Heart right ventricle (tissue), 16 donors: ENCODE measurements at regions not wholly inside any gene's neighbourhood (a gene's known extent, or its start where the extent isn't known, plus 50 kb on each side); places are given as distances from the start of the nearest gene placed in this dataset.

Experiments
- ATAC-seq, 8 donors: fragments of 200-7000 bp; cut with Tn5 transposase; one replicate each; pipeline ENCODE4 v1.9.1; 2020; ENCODE audit warnings: mild to moderate bottlenecking in 8 of 8, moderate library complexity in 8 of 8, moderate number of reproducible peaks in 1 of 8
- DNase-seq, 2 donors: peaks; one replicate each; pipeline ENCODE4 v3.0.0-alpha.2; 2020
- H3K27ac ChIP-seq, 10 donors: fragments of 200-600 bp; sonication (generic) in 2 of 10; one replicate each; pipeline versions ENCODE4 v1.5.0 to v1.8.0; 2020 to 2022; ENCODE audit warnings: mild to moderate bottlenecking in 3 of 10
- H3K27me3 ChIP-seq, 7 donors: fragments of 200-600 bp; one replicate each; pipeline ENCODE4 v1.8.0; 2021 to 2022; ENCODE audit warnings: mild to moderate bottlenecking in 2 of 7
- H3K36me3 ChIP-seq, 9 donors: fragments of 200-600 bp; sonication (generic) in 1 of 9; one replicate each; pipeline versions ENCODE4 v1.5.0 to v1.8.0; 2020 to 2022; ENCODE audit warnings: mild to moderate bottlenecking in 2 of 9
- H3K4me1 ChIP-seq, 9 donors: fragments of 200-600 bp; sonication (generic) in 1 of 9; one replicate each; pipeline versions ENCODE4 v1.5.0 to v1.8.0; 2020 to 2022; ENCODE audit warnings: mild to moderate bottlenecking in 4 of 9
- H3K4me3 ChIP-seq, 10 donors: fragments of 200-600 bp; sonication (generic) in 2 of 10; one replicate each; pipeline versions ENCODE4 v1.5.0 to v1.8.0; 2020 to 2022; ENCODE audit warnings: mild to moderate bottlenecking in 7 of 10, moderate library complexity in 2 of 10
- H3K9me3 ChIP-seq, 11 donors: fragments of 200-600 bp in 10 of 11; sonication (generic) in 2 of 11; one replicate each; pipeline versions ENCODE4 v1.5.0 to v1.8.0; 2013 to 2022; ENCODE audit warnings: mild to moderate bottlenecking in 2 of 11, control low read depth in 1 of 11, moderate library complexity in 1 of 11
- CTCF ChIP-seq, 9 donors: fragments of 200-600 bp; sonication (generic) in 2 of 9; IDR thresholded peaks; one replicate each; pipeline versions ENCODE4 v1.5.0 to v1.8.0; 2021 to 2022; ENCODE audit warnings: antibody characterized with exemption in 9 of 9, mild to moderate bottlenecking in 5 of 9, moderate library complexity in 1 of 9
- WGBS, 2 donors: extraction: QIAGEN DNeasy Blood & Tissue Kit; methylation state at CpG; one replicate each; pipeline ENCODE4 v1.1.7; 2013; ENCODE audit warnings: inconsistent platforms in 1 of 2; 5-methylcytosine and 5-hydroxymethylcytosine counted together
- intact Hi-C, 10 donors: fragments of 100-400 bp; cut with DNase I; formaldehyde crosslinking; loops; one replicate each; pipeline versions ENCODE4 v1.11.1 to v1.14.2; 2022
- donor health status: Arrhythmogenic right ventricular cardiomyopathy.
- donor health status: ischemic (EF 13 %, LVEDD 7.1; RV severe dilation, severe dysfunction).
- donor health status: healthy with polysubstance abuse.
- donor health status: DM: no; HTN: yes; CAD: no.
- donor health status: DM: no; HTN: no; CAD: no.
- donor health status: ischemic (EF 25% LVEDD 6.9; RV normal size, moderate dysfunction).
- donor health status: ischemic (EF 25% LVEDD 5.7; RV mildly dilated, moderate dysfunction).
- donor health status: healthy.
- donor health status: DM: yes; HTN: yes; CAD: no.
- donor health status: Ischemic cardiomyopathy.
- donor health status: ischemic (EF 35%, LVEDD 5.7; RV mildly dilated, moderate dysfunction).
- donor health status: nonischemic (EF 11% LVEDD 7.7; RV severe dilation, severe dysfunction).
- donor health status: DM: yes; HTN: yes; CAD: no.
- donor health status: PGD.
- donor health status: ischemic (EF 29% LVEDD 5.4; RV normal size, mild dysfunction).
- donor health status: nonischemic (EF 23%, LVEDD 6.1; RV moderate dilation, normal function).

- Histone ChIP-seq H3K4me1 (peaks cover 0 to 16% (median 6%) of the 10 kb centered on the region in 9 donors), H3K9me3 (no peaks in the 10 kb centered on the region), H3K27me3 (no peaks in the 10 kb centered on the region), H3K36me3 (no peaks in the 10 kb centered on the region), H3K4me3 (no peak overlapping the region), H3K27ac (no peak overlapping the region)
- no peak for TF ChIP-seq CTCF (IDR thresholded peaks at IDR 0.05)
- intact Hi-C loops = loop anchor here in 5 of 10 donors (10.0 kb wide), 3 partner anchors 97 to 577 kb away; partner anchors contain the start of gene SPRY2 (in 3 of the 5)
- no peak for ATAC-seq
- no peak for DNase-seq
- WGBS, 2 donors = 95 to 97% methylated on average over 2 of the region's 2 CpGs
Observed at GRCh38 chr13:80921971-80922370, 581.0 kb upstream of the SPRY2 start.

- Histone ChIP-seq H3K4me1 (peaks cover 0 to 16% (median 6%) of the 10 kb centered on the region in 9 donors), H3K36me3 (no peaks in the 10 kb centered on the region), H3K27me3 (no peaks in the 10 kb centered on the region), H3K4me3 (no peak overlapping the region), H3K27ac (no peak overlapping the region), H3K9me3 (no peaks in the 10 kb centered on the region)
- no peak for ATAC-seq
- intact Hi-C loops = loop anchor here in 5 of 10 donors (10.0 kb wide), 3 partner anchors 97 to 577 kb away; partner anchors contain the start of gene SPRY2 (in 3 of the 5)
- no peak for TF ChIP-seq CTCF (IDR thresholded peaks at IDR 0.05)
- 55% methylated on average over 2 of the region's 2 CpGs for WGBS, 2 donors
- no peak for DNase-seq
Observed at GRCh38 chr13:80921541-80921940, 580.6 kb upstream of the SPRY2 start.

GRCh38 chr13:80906860-80907259, 565.9 kb upstream of the SPRY2 start:
- TF ChIP-seq CTCF (IDR thresholded peaks at IDR 0.05) = no peak
- ATAC-seq (no peak), DNase-seq (no peak)
- Histone ChIP-seq H3K27ac (no peak overlapping the region), H3K9me3 (peaks cover 0 to 26% (median 7%) of the 10 kb centered on the region in 11 donors), H3K4me3 (no peak overlapping the region), H3K27me3 (no peaks in the 10 kb centered on the region), H3K36me3 (peaks cover 0 to 19% (median 0%) of the 10 kb centered on the region in 9 donors), H3K4me1 (peaks cover 0 to 6% (median 0%) of the 10 kb centered on the region in 9 donors)
- WGBS, 2 donors = 83 to 88% methylated on average over 2 of the region's 2 CpGs
- intact Hi-C loops = no loop called here

GRCh38 chr13:80904386-80904785, 563.5 kb upstream of the SPRY2 start:
- peaks cover 0 to under 1% (median 0%) of the 10 kb centered on the region in 9 donors for H3K36me3 ChIP-seq
- DNase-seq = no peak
- peaks cover 0 to 30% (median 10%) of the 10 kb centered on the region in 9 donors for H3K4me1 ChIP-seq
- H3K9me3 ChIP-seq = peaks cover 0 to 6% (median 0%) of the 10 kb centered on the region in 11 donors
- no peak overlapping the region for H3K27ac ChIP-seq
- ATAC-seq = no peak
- intact Hi-C loops = no loop called here
- no peak overlapping the region for H3K4me3 ChIP-seq
- no peak for TF ChIP-seq CTCF (IDR thresholded peaks at IDR 0.05)
- 84 to 93% methylated on average over 1 of the region's 1 CpG for WGBS, 2 donors
- H3K27me3 ChIP-seq = no peaks in the 10 kb centered on the region
